GM19351 (cell line): ENCODE measurements at regions not wholly inside any gene's neighbourhood (a gene's known extent, or its start where the extent isn't known, plus 50 kb on each side); places are given as distances from the start of the nearest gene placed in this dataset.

Source experiments
- ATAC-seq: cut with Tn5 transposase; IDR thresholded peaks from one replicate; pipeline ENCODE4 v1.9.1; 2021; ENCODE audit warnings: mild to moderate bottlenecking, moderate library complexity; ENCODE audit not compliant: unreplicated experiment

DNA sequence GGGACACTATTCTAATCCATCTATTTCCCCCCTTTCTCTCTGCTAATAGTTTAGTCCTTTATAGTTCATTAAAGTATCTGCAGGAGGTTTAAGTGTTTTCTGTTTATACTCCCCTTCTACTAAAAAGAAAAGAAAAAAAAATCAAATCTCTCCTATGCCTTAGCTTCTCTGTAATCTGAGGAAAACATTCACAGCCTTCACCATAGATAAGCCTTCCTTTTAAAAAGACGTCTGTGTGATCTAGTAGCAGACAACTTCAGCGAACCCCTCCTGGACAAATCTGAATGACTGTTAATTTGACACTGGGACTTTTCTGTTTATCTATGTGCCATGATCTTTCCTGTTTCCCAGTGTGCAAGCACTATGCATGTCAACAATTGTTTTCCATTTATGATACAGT is 70.4 kb upstream of the CDH19 start:
- ATAC-seq: no peak

DNA sequence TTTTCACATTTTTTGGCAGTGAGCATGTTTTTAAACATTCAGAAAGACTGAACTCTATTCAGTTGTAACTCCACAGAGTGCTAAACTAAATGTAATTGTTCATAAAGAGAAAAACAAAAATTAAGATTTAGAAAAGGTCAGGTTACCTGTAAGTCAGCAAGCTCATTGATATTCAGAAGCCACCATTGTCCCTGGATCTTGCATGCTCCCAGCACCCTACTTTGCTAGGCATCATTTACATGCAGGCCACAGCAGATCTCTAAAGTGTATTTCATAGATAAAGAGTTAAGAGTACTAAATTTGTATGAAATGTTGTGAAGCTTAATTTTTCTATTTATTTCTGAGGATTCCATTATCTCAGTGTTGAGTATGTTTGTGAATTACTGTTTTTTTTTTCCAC is 64.8 kb upstream of the CDH19 start:
- no peak for ATAC-seq

DNA sequence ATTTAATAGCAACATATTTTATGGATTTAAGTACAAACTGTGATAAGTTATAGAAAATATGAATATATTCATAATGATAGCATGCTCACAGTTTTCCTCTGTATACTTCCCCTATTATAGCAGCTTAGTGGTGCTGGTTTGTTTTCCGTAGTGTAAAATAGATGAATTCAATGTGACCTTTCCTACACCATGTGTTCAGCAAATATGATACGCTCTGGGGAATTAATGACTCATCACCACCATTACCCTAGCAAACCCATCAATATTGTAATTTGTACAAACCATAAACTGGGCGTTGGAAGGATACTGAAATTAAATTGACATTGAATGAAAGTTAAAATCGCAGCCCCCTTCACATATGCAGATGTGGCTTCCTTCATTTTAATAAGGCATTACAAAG is 58.7 kb upstream of the CDH19 start:
- ATAC-seq: no peak

DNA sequence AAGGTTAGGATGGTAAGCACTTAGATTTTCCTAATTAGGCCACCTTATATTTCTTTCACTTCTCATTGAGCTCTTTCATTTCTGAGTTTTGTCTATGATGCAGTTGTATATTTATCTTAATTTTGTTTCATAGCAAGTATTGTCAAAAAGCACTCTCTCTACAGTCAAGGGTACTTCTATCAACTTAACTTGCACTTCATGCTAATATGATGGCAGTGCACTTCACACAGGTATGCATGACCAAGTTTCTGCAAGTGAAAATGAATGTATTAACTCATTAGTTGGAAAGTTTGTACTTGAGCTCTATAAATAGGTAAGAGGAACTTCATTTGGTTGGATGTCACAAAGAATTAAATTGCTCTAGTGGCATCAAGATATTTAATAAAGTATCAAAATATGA is 51.5 kb upstream of the CDH19 start:
- no peak for ATAC-seq
